ENCODE measurements at regions not wholly inside any gene's neighbourhood (a gene's known extent, or its start where the extent isn't known, plus 50 kb on each side); places are given as distances from the start of the nearest gene placed in this dataset.

- TF ChIP-seq POLR2A (IDR thresholded peaks at IDR 0.05) = no peak
- no peak for TF ChIP-seq POLR2AphosphoS5 (IDR thresholded peaks at IDR 0.05)
- no peak for TF ChIP-seq CTCF (IDR thresholded peaks at IDR 0.05 in 8 of 11, conservative IDR thresholded peaks at IDR 0.05 in 3 of 11)
- intact Hi-C loops (cut with DNase I; ENCODE audit: low total_unique reads) = no loop called here
- Histone ChIP-seq H3K36me3 (no peaks in the 10 kb centered on the region), H3K27me3 (replicated peaks in 1 of 7) (no peaks in the 10 kb centered on the region), H3K4me3 (no peak overlapping the region), H3K27ac (no peak overlapping the region), H3K4me1 (no peaks in the 10 kb centered on the region), H3K9me3 (no peaks in the 10 kb centered on the region)
- 74 to 92% (median 79%) methylated on average over 3 of the region's 3 CpGs for WGBS, 5 donors
- no peak for DNase-seq
Measured at GRCh38 chr5:14060218-14060617, 82.9 kb upstream of the TRIO start.

- DNase-seq = no peak
- Histone ChIP-seq H3K36me3 (no peaks in the 10 kb centered on the region), H3K4me1 (no peaks in the 10 kb centered on the region), H3K27ac (no peak overlapping the region), H3K9me3 (no peaks in the 10 kb centered on the region), H3K27me3 (replicated peaks in 1 of 7) (no peaks in the 10 kb centered on the region), H3K4me3 (no peak overlapping the region)
- 93 to 100% (median 97%) methylated on average over 2 of the region's 2 CpGs for WGBS, 5 donors
- TF ChIP-seq POLR2AphosphoS5 (IDR thresholded peaks at IDR 0.05) (no peak), CTCF (IDR thresholded peaks at IDR 0.05 in 8 of 11, conservative IDR thresholded peaks at IDR 0.05 in 3 of 11) (no peak), POLR2A (IDR thresholded peaks at IDR 0.05) (no peak)
- intact Hi-C loops (cut with DNase I; ENCODE audit: low total_unique reads) = no loop called here
Measured at GRCh38 chr5:14059810-14060209, 83.3 kb upstream of the TRIO start.

GRCh38 chr5:14057289-14057688 is 85.9 kb upstream of the TRIO start:
- Histone ChIP-seq H3K4me3 (no peak overlapping the region), H3K9me3 (no peaks in the 10 kb centered on the region), H3K4me1 (no peaks in the 10 kb centered on the region), H3K36me3 (no peaks in the 10 kb centered on the region), H3K27me3 (replicated peaks in 1 of 7) (no peaks in the 10 kb centered on the region), H3K27ac (no peak overlapping the region)
- TF ChIP-seq POLR2AphosphoS5 (IDR thresholded peaks at IDR 0.05) (no peak), POLR2A (IDR thresholded peaks at IDR 0.05) (no peak), CTCF (IDR thresholded peaks at IDR 0.05 in 8 of 11, conservative IDR thresholded peaks at IDR 0.05 in 3 of 11) (no peak)
- intact Hi-C loops (cut with DNase I; ENCODE audit: low total_unique reads) = no loop called here
- DNase-seq = no peak
- 49 to 60% (median 50%) methylated on average over 7 of the region's 7 CpGs for WGBS, 5 donors

GRCh38 chr5:14056039-14056438 is 87.1 kb upstream of the TRIO start:
- WGBS, 5 donors = 83 to 96% (median 93%) methylated on average over 4 of the region's 4 CpGs
- TF ChIP-seq POLR2A (IDR thresholded peaks at IDR 0.05) = no peak
- no peak for TF ChIP-seq CTCF (IDR thresholded peaks at IDR 0.05 in 8 of 11, conservative IDR thresholded peaks at IDR 0.05 in 3 of 11)
- no peak for TF ChIP-seq POLR2AphosphoS5 (IDR thresholded peaks at IDR 0.05)
- Histone ChIP-seq H3K27me3 (replicated peaks in 1 of 7) (no peaks in the 10 kb centered on the region), H3K4me3 (no peak overlapping the region), H3K27ac (no peak overlapping the region), H3K9me3 (no peaks in the 10 kb centered on the region), H3K4me1 (no peaks in the 10 kb centered on the region), H3K36me3 (no peaks in the 10 kb centered on the region)
- intact Hi-C loops (cut with DNase I; ENCODE audit: low total_unique reads) = no loop called here
- DNase-seq = no peak

Data from spleen (tissue), 11 donors.